ENCODE measurements at regions not wholly inside any gene's neighbourhood (a gene's known extent, or its start where the extent isn't known, plus 50 kb on each side); places are given as distances from the start of the nearest gene placed in this dataset.

GRCh38 chr3:35505772-35506171 is 133.6 kb upstream of the ARPP21 start:
- Mint-ChIP-seq H3K36me3 (ENCODE audit: low read depth) (no peaks in the 10 kb centered on the region), H3K27ac (no peak overlapping the region), H3K4me3 (no peak overlapping the region), H3K27me3 (no peaks in the 10 kb centered on the region), H3K9me3 (peaks cover 2% of the 10 kb centered on the region), H3K4me1 (no peaks in the 10 kb centered on the region)
- ChIA-PET POLR2A (no interaction called here), CTCF (no interaction called here)
- DNase-seq (no peak), ATAC-seq (ENCODE audit: low read depth) (no peak)
- intact Hi-C loops (cut with micrococcal nuclease), result no loop called here
- TF ChIP-seq CTCF (IDR thresholded peaks at IDR 0.05), result no peak

DNA sequence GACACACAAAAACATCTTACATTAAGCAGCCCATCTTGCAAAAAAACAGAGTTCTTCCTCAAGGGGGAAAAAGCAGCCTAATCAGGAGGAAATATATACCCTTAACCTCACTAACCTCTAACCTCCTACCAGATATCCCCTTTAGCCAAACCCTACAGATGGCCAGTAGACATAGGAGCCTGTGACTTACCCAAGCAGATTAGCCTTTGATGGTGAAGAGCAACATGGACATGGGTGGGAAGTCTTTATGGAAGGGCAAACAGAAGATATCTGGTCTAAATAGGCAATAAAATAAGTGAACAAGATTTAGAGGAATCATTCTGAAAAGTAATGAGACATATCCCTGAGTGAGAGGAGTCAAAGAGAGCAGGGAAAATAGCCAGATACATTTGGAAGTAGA is 119.4 kb upstream of the ARPP21 start:
- no peak for TF ChIP-seq CTCF (IDR thresholded peaks at IDR 0.05)
- H3K36me3 Mint-ChIP-seq (ENCODE audit: low read depth), result no peaks in the 10 kb centered on the region

DNA sequence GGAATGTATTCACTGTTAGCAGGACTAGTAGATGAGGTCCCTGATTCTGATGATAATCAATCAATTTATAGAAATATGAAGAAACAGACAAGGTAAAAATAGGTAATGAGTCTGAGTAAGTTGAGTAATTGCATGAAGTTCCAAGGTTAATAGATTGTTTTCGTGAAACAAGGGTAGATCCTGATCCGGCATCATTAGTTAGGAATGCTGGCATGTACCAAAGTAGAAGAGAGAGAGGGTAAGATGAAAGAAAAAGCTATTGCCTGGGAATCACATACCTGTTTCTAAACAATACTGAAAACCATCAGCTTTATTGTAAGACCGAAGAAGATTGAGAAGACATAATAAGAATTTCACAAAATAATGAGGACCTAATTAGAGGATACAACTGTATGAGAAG is 118.1 kb upstream of the ARPP21 start:
- TF ChIP-seq CTCF (IDR thresholded peaks at IDR 0.05), result no peak
- H3K4me3 Mint-ChIP-seq, result no peak overlapping the region
- no peaks in the 10 kb centered on the region for H3K27me3 Mint-ChIP-seq
- ChIA-PET POLR2A (no interaction called here), CTCF (no interaction called here)
- H3K9me3 Mint-ChIP-seq, result no peaks in the 10 kb centered on the region
- ATAC-seq (ENCODE audit: low read depth), result no peak
- no peak overlapping the region for H3K27ac Mint-ChIP-seq
- no peak for DNase-seq
- H3K4me1 Mint-ChIP-seq, result peaks cover 4% of the 10 kb centered on the region
- intact Hi-C loops (cut with micrococcal nuclease), result no loop called here
- no peaks in the 10 kb centered on the region for H3K36me3 Mint-ChIP-seq (ENCODE audit: low read depth)

More for the DNA sequence above, 119.4 kb upstream of the ARPP21 start:
- DNase-seq (no peak), ATAC-seq (ENCODE audit: low read depth) (no peak)
- intact Hi-C loops (cut with micrococcal nuclease), result no loop called here
- Mint-ChIP-seq H3K27ac (no peak overlapping the region), H3K4me3 (no peak overlapping the region), H3K27me3 (no peaks in the 10 kb centered on the region), H3K9me3 (no peaks in the 10 kb centered on the region), H3K4me1 (peaks cover 4% of the 10 kb centered on the region)
- POLR2A ChIA-PET, result no interaction called here
- CTCF ChIA-PET, result no interaction called here

DNA sequence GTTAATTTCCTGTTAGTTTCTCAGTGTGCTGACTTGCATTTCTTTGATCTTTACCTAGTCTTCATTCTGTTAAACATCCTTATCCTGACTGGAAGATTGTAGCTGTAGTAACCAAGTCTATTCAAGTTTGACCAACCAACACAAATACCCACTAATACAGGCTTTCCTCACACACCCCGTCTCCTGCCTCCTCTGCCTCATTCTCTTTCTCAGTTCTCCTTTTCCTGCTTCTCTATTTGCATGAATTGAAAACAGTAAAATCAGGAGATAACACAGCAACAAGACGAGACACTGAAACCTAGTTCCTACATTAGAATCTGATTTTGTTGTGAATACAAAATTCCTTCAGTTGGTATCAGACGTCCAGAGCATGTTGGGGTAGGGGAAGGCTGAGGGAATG is 116.9 kb upstream of the ARPP21 start:
- intact Hi-C loops (cut with micrococcal nuclease), result no loop called here
- DNase-seq (no peak), ATAC-seq (ENCODE audit: low read depth) (no peak)
- no peaks in the 10 kb centered on the region for H3K27me3 Mint-ChIP-seq
- ChIA-PET CTCF (no interaction called here), POLR2A (no interaction called here)
- H3K4me1 Mint-ChIP-seq, result peaks cover 4% of the 10 kb centered on the region
- no peak overlapping the region for H3K27ac Mint-ChIP-seq
- H3K4me3 Mint-ChIP-seq, result no peak overlapping the region
- no peaks in the 10 kb centered on the region for H3K9me3 Mint-ChIP-seq
- H3K36me3 Mint-ChIP-seq (ENCODE audit: low read depth), result no peaks in the 10 kb centered on the region
- TF ChIP-seq CTCF (IDR thresholded peaks at IDR 0.05), result no peak

GRCh38 chr3:35523074-35523473 is 116.3 kb upstream of the ARPP21 start:
- H3K27me3 Mint-ChIP-seq, result no peaks in the 10 kb centered on the region
- CTCF ChIA-PET, result no interaction called here
- TF ChIP-seq CTCF (IDR thresholded peaks at IDR 0.05), result no peak
- DNase-seq, result no peak
- no peak overlapping the region for H3K4me3 Mint-ChIP-seq
- no peaks in the 10 kb centered on the region for H3K36me3 Mint-ChIP-seq (ENCODE audit: low read depth)
- POLR2A ChIA-PET, result no interaction called here
- H3K27ac Mint-ChIP-seq, result no peak overlapping the region
- no peaks in the 10 kb centered on the region for H3K9me3 Mint-ChIP-seq
- peaks cover 4% of the 10 kb centered on the region for H3K4me1 Mint-ChIP-seq
- no peak for ATAC-seq (ENCODE audit: low read depth)
- intact Hi-C loops (cut with micrococcal nuclease), result no loop called here

Measured in activated B cell treated with CpG ODN at 0.5 μM for 24 hours (primary cell).